ENCODE measurements at regions not wholly inside any gene's neighbourhood (a gene's known extent, or its start where the extent isn't known, plus 50 kb on each side); places are given as distances from the start of the nearest gene placed in this dataset.

GRCh38 chr2:71799013-71799575 is 345.7 kb downstream of the DYSF start:
- H2AFZ ChIP-seq (ENCODE audit: low read depth), result no peak overlapping the region
- no peaks in the 10 kb centered on the region for H3K79me2 ChIP-seq (ENCODE audit: insufficient read depth)
- 66% methylated on average over 3 of the region's 3 CpGs for WGBS (ENCODE audit: low lambda C conversion rate)
- ChIA-PET POLR2A (no interaction called here), CTCF (interaction anchor here (0.6 to 3.2 kb wide), 26 partner anchors 9 to 353 kb away, joined by 3 to 33 read pairs (median 4); partner anchors contain the start of gene CYP26B1)
- H3K27me3 ChIP-seq (ENCODE audit: insufficient read depth), result no peaks in the 10 kb centered on the region
- no peaks in the 10 kb centered on the region for H4K20me1 ChIP-seq (ENCODE audit: insufficient read depth)
- no peak overlapping the region for H3K4me2 ChIP-seq
- no peaks in the 10 kb centered on the region for H3F3A ChIP-seq (replicated peaks; ENCODE audit: insufficient read depth)
- H3K9ac ChIP-seq, result no peak overlapping the region
- TF ChIP-seq CHD2 (IDR thresholded peaks at IDR 0.05; ENCODE audit: low read length, partially characterized antibody), result no peak
- no peak for TF ChIP-seq MXI1 (IDR thresholded peaks at IDR 0.05; ENCODE audit: low read depth, low read length)
- TF ChIP-seq, protein P1, sequence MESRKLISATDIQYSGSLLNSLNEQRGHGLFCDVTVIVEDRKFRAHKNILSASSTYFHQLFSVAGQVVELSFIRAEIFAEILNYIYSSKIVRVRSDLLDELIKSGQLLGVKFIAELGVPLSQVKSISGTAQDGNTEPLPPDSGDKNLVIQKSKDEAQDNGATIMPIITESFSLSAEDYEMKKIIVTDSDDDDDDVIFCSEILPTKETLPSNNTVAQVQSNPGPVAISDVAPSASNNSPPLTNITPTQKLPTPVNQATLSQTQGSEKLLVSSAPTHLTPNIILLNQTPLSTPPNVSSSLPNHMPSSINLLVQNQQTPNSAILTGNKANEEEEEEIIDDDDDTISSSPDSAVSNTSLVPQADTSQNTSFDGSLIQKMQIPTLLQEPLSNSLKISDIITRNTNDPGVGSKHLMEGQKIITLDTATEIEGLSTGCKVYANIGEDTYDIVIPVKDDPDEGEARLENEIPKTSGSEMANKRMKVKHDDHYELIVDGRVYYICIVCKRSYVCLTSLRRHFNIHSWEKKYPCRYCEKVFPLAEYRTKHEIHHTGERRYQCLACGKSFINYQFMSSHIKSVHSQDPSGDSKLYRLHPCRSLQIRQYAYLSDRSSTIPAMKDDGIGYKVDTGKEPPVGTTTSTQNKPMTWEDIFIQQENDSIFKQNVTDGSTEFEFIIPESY (IDR thresholded peaks at IDR 0.05; ENCODE audit: borderline replicate concordance, low read depth), result no peak
- no peak for TF ChIP-seq EP300 (IDR thresholded peaks at IDR 0.05; ENCODE audit: borderline replicate concordance in 1 of 2, low read depth in 1 of 2, low read length in 1 of 2)
- no peak for TF ChIP-seq FOXM1 (IDR thresholded peaks at IDR 0.05; ENCODE audit: low read depth)
- TF ChIP-seq FOXJ3 (CRISPR knock-in tag; IDR thresholded peaks at IDR 0.05), result no peak
- TF ChIP-seq EZH2phosphoT487 (IDR thresholded peaks at IDR 0.05; ENCODE audit: borderline replicate concordance, low read depth), result no peak
- no peak for TF ChIP-seq JUND (IDR thresholded peaks at IDR 0.05)
- no peak for TF ChIP-seq RCOR1 (IDR thresholded peaks at IDR 0.05; ENCODE audit: low read length)
- TF ChIP-seq POLR2AphosphoS5 (IDR thresholded peaks at IDR 0.05; ENCODE audit: low read depth, low read length), result no peak
- TF ChIP-seq, protein P2, sequence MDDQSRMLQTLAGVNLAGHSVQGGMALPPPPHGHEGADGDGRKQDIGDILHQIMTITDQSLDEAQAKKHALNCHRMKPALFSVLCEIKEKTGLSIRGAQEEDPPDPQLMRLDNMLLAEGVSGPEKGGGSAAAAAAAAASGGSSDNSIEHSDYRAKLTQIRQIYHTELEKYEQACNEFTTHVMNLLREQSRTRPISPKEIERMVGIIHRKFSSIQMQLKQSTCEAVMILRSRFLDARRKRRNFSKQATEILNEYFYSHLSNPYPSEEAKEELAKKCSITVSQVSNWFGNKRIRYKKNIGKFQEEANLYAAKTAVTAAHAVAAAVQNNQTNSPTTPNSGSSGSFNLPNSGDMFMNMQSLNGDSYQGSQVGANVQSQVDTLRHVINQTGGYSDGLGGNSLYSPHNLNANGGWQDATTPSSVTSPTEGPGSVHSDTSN (IDR thresholded peaks at IDR 0.05), result no peak
- no peak for TF ChIP-seq MEF2A (IDR thresholded peaks at IDR 0.05; ENCODE audit: borderline replicate concordance, low read depth)
- TF ChIP-seq YY1 (IDR thresholded peaks at IDR 0.05; ENCODE audit: low read depth), result no peak
- TF ChIP-seq SIN3A (IDR thresholded peaks at IDR 0.05; ENCODE audit: borderline replicate concordance, low read depth, low read length), result no peak
- no peak for TF ChIP-seq CTCF (IDR thresholded peaks at IDR 0.05)
- TF ChIP-seq, protein P3, sequence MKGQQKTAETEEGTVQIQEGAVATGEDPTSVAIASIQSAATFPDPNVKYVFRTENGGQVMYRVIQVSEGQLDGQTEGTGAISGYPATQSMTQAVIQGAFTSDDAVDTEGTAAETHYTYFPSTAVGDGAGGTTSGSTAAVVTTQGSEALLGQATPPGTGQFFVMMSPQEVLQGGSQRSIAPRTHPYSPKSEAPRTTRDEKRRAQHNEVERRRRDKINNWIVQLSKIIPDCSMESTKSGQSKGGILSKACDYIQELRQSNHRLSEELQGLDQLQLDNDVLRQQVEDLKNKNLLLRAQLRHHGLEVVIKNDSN (IDR thresholded peaks at IDR 0.05; ENCODE audit: borderline replicate concordance, low read depth), result no peak
- H3K9me3 ChIP-seq, result no peaks in the 10 kb centered on the region
- no peak for DNase-seq
- no peak overlapping the region for H3K27ac ChIP-seq (ENCODE audit: low read depth in 2 of 2, low read length in 1 of 2)
- peaks cover 0 to 10% of the 10 kb centered on the region in 2 experiments; a peak in 1 of 4 replicates for H3K4me1 ChIP-seq (ENCODE audit: control insufficient read depth in 1 of 2, insufficient read depth in 2 of 2, low read depth in 1 of 2, low read length in 1 of 2)
- no peaks in the 10 kb centered on the region for H3K36me3 ChIP-seq (replicated peaks in 1 of 2; ENCODE audit: control insufficient read depth in 1 of 2, insufficient read depth in 2 of 2, low read length in 1 of 2)
- H3K9me2 ChIP-seq, result no peaks in the 10 kb centered on the region
- H3K4me3 ChIP-seq (ENCODE audit: low read depth in 2 of 2, low read length in 1 of 2), result no peak overlapping the region

Measured in SK-N-SH (cell line).